Central memory CD8-positive, alpha-beta T cell (primary cell): ENCODE measurements at regions not wholly inside any gene's neighbourhood (a gene's known extent, or its start where the extent isn't known, plus 50 kb on each side); places are given as distances from the start of the nearest gene placed in this dataset.
"Not testable (repeated sequence)": the region's sequence is repeated elsewhere in the genome, so short reads cannot be mapped to it uniquely, and the experiment has no call there.

Experiments
- ATAC-seq: fragments of 150-1000 bp; cut with Tn5 transposase; replicated peaks from 2 replicates; pipeline ENCODE4 v1.10.0; 2022; ENCODE audit warnings: mild to moderate bottlenecking, moderate FRiP score, moderate number of reproducible peaks; ENCODE audit not compliant: poor library complexity, severe bottlenecking; ENCODE audit errors: extremely low read depth
- DNase-seq, 2 donors: peaks; one replicate each; pipeline ENCODE4 v3.0.0; 2021; ENCODE audit warnings: low spot score in 2 of 2
- H3K27ac Mint-ChIP-seq: one replicate; pipeline ENCODE4 v1.8.0; 2022; ENCODE audit warnings: low read depth, mild to moderate bottlenecking, moderate library complexity, mixed read lengths
- H3K27me3 Mint-ChIP-seq: one replicate; pipeline ENCODE4 v1.8.0; 2022; ENCODE audit warnings: mixed read lengths
- H3K36me3 Mint-ChIP-seq: one replicate; pipeline ENCODE4 v1.8.0; 2022; ENCODE audit warnings: mild to moderate bottlenecking, moderate library complexity, mixed read lengths; ENCODE audit not compliant: insufficient read depth
- H3K4me1 Mint-ChIP-seq: one replicate; pipeline ENCODE4 v1.8.0; 2022; ENCODE audit warnings: mixed read lengths
- H3K4me3 Mint-ChIP-seq: one replicate; pipeline ENCODE4 v1.8.0; 2022; ENCODE audit warnings: mild to moderate bottlenecking, moderate library complexity, mixed read lengths
- H3K9me3 Mint-ChIP-seq: one replicate; pipeline ENCODE4 v1.8.0; 2022; ENCODE audit warnings: mixed read lengths

DNA sequence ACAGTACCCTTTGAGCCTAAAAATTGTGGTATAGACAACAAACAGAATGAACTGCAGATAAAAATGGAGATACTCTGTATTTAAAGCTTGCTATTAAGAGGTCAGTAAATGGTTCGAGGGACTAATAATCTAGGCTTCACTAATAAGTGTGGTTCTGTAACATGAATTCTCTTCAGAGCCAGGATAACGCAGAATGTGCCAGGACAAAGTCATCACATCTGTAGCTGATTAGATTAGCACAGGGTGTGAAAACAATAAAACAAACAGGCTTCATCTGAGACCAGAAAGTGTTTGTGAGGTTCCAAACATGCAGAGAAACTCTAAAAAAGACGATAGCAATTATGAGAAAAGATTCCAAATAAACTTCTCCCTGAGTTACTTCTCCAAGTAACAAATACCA, 89.1 kb upstream of the LUZP2 start:
- ATAC-seq (no peak), DNase-seq (no peak)
- Mint-ChIP-seq H3K4me3 (no peak overlapping the region), H3K27me3 (no peaks in the 10 kb centered on the region), H3K9me3 (peaks cover 36% of the 10 kb centered on the region), H3K4me1 (no peaks in the 10 kb centered on the region), H3K36me3 (no peaks in the 10 kb centered on the region), H3K27ac (no peak overlapping the region)

DNA sequence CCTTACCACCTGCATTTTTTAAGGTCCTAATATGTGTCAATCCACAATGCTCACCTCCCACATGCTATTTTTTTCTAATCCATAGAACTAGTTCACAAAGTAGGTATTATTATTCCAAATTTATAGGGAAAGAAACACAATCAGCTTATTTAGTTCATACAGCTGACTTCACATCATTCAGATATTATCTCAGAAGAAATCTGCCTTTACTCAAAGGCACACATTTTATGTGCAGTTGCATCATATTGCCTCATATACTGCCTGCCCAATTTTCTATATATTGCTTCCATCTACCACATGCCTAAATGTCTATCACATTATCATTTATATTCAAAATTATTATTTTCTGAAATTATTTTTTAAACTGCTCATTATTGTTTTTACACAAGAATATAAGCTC, 88.7 kb upstream of the LUZP2 start:
- DNase-seq (no peak), ATAC-seq (no peak)
- peaks cover 36% of the 10 kb centered on the region for H3K9me3 Mint-ChIP-seq
- H3K27ac Mint-ChIP-seq = no peak overlapping the region
- no peaks in the 10 kb centered on the region for H3K27me3 Mint-ChIP-seq
- H3K4me1 Mint-ChIP-seq = no peaks in the 10 kb centered on the region
- no peak overlapping the region for H3K4me3 Mint-ChIP-seq
- no peaks in the 10 kb centered on the region for H3K36me3 Mint-ChIP-seq

DNA sequence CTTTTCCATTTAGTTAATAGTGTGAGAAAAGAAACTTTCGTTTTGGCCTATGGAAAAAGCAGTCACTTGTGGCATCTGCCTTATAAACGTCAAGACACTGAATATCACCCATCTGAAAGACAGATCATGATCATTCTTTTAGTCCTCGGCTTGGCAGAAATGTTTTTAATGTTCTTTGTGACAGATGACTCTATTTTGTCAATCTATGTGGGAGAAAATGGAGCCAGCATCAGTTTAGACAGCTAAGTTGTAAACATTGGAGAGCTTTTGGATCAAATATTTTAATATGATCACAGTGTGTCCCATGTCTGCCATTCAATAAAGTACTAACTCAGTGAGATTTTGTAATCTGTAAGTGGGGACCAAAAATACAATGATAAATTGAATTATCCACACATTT, 85.1 kb upstream of the LUZP2 start:
- Mint-ChIP-seq H3K36me3 (no peaks in the 10 kb centered on the region), H3K27ac (no peak overlapping the region), H3K9me3 (peaks cover 29% of the 10 kb centered on the region), H3K4me1 (no peaks in the 10 kb centered on the region), H3K4me3 (no peak overlapping the region), H3K27me3 (no peaks in the 10 kb centered on the region)
- ATAC-seq (no peak), DNase-seq (no peak)

DNA sequence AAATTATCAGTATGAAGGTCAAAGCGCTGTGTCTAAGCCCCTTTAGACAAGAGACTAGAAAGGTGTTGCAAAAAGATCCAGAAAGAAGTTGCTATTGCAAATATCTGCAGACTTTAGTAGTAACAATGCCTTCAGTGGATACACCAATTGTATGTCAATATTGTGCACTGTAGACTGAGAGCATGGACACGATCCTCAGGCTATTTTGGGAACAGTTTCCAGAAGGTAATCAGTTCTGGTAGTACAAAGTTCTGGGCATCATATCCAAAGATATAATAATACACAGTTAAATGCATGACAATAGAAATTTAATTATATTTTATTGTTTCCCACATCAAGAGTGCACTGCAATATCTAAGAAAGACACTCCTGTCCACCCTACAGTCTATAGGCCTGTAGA, 84.1 kb upstream of the LUZP2 start:
- DNase-seq (no peak), ATAC-seq (no peak)
- H3K27ac Mint-ChIP-seq = no peak overlapping the region
- H3K4me3 Mint-ChIP-seq = no peak overlapping the region
- H3K9me3 Mint-ChIP-seq = peaks cover 33% of the 10 kb centered on the region
- H3K27me3 Mint-ChIP-seq = no peaks in the 10 kb centered on the region
- H3K36me3 Mint-ChIP-seq = no peaks in the 10 kb centered on the region
- no peaks in the 10 kb centered on the region for H3K4me1 Mint-ChIP-seq

DNA sequence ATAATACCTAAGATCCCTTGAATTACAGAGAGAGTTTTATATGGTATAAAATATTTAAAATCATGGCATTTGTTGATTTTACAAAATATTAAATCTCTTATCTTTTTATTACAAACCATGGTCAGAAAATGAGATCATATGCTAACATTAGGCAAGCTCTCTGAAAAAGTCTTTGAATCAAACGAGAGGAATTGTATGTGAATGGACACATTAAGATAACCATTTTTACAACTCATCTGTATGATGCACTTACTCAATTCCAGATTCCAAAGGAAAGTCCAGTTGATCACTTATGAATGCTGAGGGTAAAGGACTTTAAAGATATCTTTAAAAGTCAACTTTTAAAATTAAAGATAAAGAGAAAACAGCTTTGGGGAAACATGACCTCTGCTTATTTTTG, 83.5 kb upstream of the LUZP2 start:
- H3K27me3 Mint-ChIP-seq = no peaks in the 10 kb centered on the region
- no peak overlapping the region for H3K4me3 Mint-ChIP-seq
- DNase-seq (no peak), ATAC-seq (no peak)
- peaks cover 33% of the 10 kb centered on the region for H3K9me3 Mint-ChIP-seq
- H3K4me1 Mint-ChIP-seq = no peaks in the 10 kb centered on the region
- H3K36me3 Mint-ChIP-seq = no peaks in the 10 kb centered on the region
- no peak overlapping the region for H3K27ac Mint-ChIP-seq

DNA sequence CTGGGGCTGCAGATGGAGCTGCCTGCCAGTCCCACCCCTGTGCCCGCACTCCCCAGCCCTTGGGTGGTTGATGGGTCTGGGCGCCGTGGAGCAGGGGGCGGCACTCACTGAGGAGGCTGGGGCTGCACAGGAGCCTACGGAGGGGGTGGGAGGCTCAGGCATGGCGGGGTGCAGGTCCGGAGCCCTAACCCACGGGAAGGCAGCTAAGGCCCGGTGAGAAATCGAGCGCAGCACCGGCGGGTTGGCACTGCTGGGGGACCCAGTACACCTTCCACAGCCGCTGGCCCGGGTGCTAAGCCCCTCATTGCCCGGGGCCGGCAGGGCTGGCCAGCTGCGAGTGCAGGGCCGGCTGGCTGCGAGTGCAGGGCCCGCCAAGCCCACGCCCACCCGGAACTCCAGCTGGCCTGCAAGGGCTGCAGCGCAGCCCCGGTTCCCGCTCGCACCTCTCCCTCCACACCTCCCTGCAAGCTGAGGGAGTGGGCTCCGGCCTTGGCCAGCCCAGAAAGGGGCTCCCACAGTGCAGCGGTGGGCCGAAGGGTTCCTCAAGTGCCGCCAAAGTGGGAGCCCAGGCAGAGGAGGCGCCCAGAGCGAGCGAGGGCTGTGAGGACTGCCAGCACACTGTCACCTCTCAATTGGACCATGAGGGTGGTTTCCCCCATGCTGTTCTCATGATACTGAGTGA, 80.8 kb upstream of the LUZP2 start:
- DNase-seq, H3K27ac Mint-ChIP-seq, H3K27me3 Mint-ChIP-seq, ATAC-seq, H3K4me1 Mint-ChIP-seq, H3K36me3 Mint-ChIP-seq, H3K4me3 Mint-ChIP-seq: not testable (repeated sequence)
- H3K9me3 Mint-ChIP-seq = peaks cover 23% of the 10 kb centered on the region

DNA sequence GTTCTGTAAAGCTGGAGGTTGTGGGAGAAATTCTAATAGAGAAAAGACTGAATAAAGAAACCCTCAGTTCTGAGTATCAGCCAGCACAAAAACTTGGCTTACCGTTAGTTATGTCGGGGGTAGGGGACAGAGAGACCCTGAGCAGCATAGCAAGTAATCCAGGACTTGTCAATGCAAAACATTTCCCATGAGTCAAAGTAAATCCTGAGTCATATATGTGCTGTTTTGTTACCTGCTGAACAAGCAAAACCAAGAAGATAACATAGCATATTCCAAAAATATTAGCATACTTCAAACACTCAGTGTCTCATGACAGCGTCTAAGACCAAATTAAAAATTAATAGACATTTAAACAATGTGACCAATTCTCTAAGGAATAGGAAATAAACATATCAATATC, 75.1 kb upstream of the LUZP2 start:
- ATAC-seq (no peak), DNase-seq (no peak)
- Mint-ChIP-seq H3K27ac (no peak overlapping the region), H3K36me3 (no peaks in the 10 kb centered on the region), H3K9me3 (peaks cover 21% of the 10 kb centered on the region), H3K27me3 (no peaks in the 10 kb centered on the region), H3K4me3 (no peak overlapping the region), H3K4me1 (no peaks in the 10 kb centered on the region)

DNA sequence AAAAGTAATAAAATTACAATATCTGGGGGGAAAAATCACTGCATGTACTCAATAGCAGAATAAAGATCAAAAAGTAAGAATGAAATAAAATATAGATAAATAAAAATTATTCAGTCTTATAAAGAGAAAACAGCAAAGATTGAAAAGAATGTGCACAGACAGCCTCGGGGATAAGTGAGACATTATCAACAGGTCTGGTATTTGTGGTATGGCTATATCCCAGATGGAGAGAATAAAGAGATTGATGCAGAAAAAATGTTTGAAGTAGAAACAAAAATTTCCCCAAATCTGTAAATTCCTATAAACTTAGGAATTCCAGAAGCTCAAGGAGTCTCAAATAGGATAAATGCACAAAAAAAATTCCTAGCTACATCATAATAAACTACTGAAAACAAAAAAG, 74.5 kb upstream of the LUZP2 start:
- Mint-ChIP-seq H3K4me3 (no peak overlapping the region), H3K9me3 (peaks cover 16% of the 10 kb centered on the region), H3K27me3 (no peaks in the 10 kb centered on the region), H3K4me1 (no peaks in the 10 kb centered on the region), H3K27ac (no peak overlapping the region), H3K36me3 (no peaks in the 10 kb centered on the region)
- DNase-seq = no peak
- ATAC-seq = no peak

DNA sequence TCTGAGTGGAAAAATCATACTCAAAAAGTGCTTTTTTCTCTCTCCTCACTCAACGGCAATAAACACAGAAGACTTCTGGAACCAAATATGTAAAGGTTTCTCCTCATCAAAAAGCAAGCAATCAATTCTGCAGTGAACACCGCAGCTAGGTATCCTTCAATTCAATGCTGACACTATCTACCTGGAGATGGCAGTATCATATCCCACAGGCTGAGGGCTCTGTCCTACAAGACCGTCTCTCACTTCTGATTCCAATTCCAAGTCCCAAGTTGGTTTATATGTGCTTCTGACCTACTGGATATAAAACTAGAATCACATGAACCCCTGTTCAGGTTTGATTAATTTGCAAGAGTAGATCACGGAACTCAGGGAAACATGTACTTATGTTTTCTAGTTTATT, 59.7 kb upstream of the LUZP2 start:
- peaks cover 12% of the 10 kb centered on the region for H3K9me3 Mint-ChIP-seq
- no peaks in the 10 kb centered on the region for H3K27me3 Mint-ChIP-seq
- no peaks in the 10 kb centered on the region for H3K4me1 Mint-ChIP-seq
- DNase-seq (no peak), ATAC-seq (no peak)
- no peak overlapping the region for H3K27ac Mint-ChIP-seq
- H3K4me3 Mint-ChIP-seq = no peak overlapping the region
- no peaks in the 10 kb centered on the region for H3K36me3 Mint-ChIP-seq
